ENCODE measurements at regions not wholly inside any gene's neighbourhood (a gene's known extent, or its start where the extent isn't known, plus 50 kb on each side); places are given as distances from the start of the nearest gene placed in this dataset.

DNA sequence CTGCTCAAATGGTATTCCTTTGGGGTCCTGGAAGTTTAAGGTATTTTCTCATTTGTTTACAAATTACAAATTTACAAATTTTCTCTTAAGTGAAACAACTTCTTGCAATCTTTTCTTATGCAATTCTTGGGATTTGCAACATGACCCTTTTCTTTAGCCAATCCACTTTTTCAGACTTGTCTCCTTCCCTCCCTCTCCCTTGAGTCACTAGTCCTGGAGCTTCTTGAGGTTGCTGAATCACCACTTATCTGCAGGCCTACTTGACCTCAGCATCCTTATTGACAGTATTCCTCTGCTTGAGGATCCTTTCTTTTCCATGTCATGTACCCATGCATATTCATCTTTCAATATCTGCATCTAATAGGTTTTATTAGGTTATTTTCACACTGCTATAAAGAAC is 302.8 kb upstream of the ADAMTS5 start:
- Histone ChIP-seq H3K4me1 (no peaks in the 10 kb centered on the region), H3K27ac (peak overlapping the region; percentile 32), H3K36me3 (no peaks in the 10 kb centered on the region), H3K9me3 (no peaks in the 10 kb centered on the region), H3K4me3 (no peak overlapping the region), H3K27me3 (no peaks in the 10 kb centered on the region)
- TF ChIP-seq POLR2A (IDR thresholded peaks at IDR 0.05) (no peak), POLR2AphosphoS5 (IDR thresholded peaks at IDR 0.05) (no peak), EP300 (IDR thresholded peaks at IDR 0.05) (no peak)
- TF ChIP-seq, protein P1, sequence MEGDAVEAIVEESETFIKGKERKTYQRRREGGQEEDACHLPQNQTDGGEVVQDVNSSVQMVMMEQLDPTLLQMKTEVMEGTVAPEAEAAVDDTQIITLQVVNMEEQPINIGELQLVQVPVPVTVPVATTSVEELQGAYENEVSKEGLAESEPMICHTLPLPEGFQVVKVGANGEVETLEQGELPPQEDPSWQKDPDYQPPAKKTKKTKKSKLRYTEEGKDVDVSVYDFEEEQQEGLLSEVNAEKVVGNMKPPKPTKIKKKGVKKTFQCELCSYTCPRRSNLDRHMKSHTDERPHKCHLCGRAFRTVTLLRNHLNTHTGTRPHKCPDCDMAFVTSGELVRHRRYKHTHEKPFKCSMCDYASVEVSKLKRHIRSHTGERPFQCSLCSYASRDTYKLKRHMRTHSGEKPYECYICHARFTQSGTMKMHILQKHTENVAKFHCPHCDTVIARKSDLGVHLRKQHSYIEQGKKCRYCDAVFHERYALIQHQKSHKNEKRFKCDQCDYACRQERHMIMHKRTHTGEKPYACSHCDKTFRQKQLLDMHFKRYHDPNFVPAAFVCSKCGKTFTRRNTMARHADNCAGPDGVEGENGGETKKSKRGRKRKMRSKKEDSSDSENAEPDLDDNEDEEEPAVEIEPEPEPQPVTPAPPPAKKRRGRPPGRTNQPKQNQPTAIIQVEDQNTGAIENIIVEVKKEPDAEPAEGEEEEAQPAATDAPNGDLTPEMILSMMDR (IDR thresholded peaks at IDR 0.05) = no peak
- no peak for DNase-seq (ENCODE audit: low spot score in 2 of 2)

DNA sequence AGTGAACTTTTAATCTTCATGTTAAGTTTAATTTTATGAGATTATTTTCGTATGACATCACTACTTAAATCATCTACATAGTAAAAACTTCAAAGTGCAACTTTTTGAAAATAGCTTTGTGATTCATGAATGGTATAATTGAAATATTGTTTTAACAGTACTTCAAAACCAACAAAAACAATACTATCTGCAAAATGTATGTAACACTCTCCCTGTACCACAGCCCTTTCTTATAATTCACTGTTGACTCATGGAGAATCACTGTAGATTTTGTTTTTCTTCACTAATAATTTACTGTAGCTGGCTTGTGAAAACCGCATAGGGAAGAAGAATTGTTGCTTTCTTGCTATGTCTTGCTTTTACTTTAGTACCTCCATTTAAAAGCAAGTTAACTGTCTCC is 301.4 kb upstream of the ADAMTS5 start:
- Histone ChIP-seq H3K27ac (no peak overlapping the region), H3K36me3 (no peaks in the 10 kb centered on the region), H3K9me3 (no peaks in the 10 kb centered on the region), H3K4me1 (no peaks in the 10 kb centered on the region), H3K27me3 (no peaks in the 10 kb centered on the region), H3K4me3 (no peak overlapping the region)
- DNase-seq (ENCODE audit: low spot score in 2 of 2) = no peak
- no peak for TF ChIP-seq EP300 (IDR thresholded peaks at IDR 0.05)
- no peak for TF ChIP-seq POLR2AphosphoS5 (IDR thresholded peaks at IDR 0.05)
- 39% methylated on average over 2 of the region's 2 CpGs for WGBS

DNA sequence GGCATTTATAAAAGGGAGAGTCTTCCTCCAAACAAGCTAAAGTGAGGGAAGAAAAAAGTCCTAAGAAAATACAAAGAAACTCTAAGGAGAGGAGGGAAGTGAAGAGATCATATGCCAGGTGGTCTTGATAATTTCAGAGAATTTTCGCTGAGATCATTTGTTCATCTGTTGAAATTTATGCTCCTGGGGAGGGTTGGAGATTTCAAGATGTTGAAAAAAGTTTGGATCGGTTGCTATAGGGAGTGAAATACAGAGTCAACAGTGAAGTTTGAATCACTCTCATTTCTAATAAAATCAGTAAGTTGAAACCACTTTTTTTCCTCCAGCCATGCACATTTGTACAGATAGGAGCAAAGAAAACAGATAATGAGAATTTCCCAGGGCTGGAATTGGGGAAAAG is 299.1 kb upstream of the ADAMTS5 start:
- Histone ChIP-seq H3K9me3 (no peaks in the 10 kb centered on the region), H3K36me3 (no peaks in the 10 kb centered on the region), H3K4me1 (no peaks in the 10 kb centered on the region), H3K4me3 (no peak overlapping the region), H3K27me3 (no peaks in the 10 kb centered on the region), H3K27ac (no peak overlapping the region)
- WGBS = 52% methylated on average over 2 of the region's 2 CpGs
- DNase-seq (ENCODE audit: low spot score in 2 of 2) = no peak
- TF ChIP-seq EP300 (IDR thresholded peaks at IDR 0.05) = no peak
- no peak for TF ChIP-seq POLR2AphosphoS5 (IDR thresholded peaks at IDR 0.05)
- TF ChIP-seq, protein P1 (IDR thresholded peaks at IDR 0.05) = no peak
- no peak for TF ChIP-seq POLR2A (IDR thresholded peaks at IDR 0.05)

DNA sequence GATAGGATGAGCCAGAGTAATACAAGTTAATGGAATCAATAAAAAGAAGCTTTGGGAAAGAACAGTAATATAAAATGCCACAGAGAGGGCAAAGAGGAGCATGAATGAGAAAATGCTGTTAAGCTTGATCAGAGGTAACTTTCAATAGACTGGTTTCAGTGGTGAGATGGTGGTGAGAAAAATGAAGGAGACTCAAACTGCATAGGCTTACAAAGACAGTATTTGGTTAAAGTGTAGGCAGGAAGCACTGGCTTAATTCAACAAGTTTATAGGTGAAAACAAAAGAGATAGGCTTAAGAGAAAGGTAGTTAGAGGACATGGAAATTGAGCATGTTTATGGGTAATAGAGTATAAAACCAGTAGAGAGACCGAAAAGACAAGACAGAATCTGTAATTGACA is 298.6 kb upstream of the ADAMTS5 start:
- Histone ChIP-seq H3K36me3 (no peaks in the 10 kb centered on the region), H3K9me3 (no peaks in the 10 kb centered on the region), H3K4me1 (no peaks in the 10 kb centered on the region), H3K27ac (no peak overlapping the region), H3K27me3 (no peaks in the 10 kb centered on the region), H3K4me3 (no peak overlapping the region)
- TF ChIP-seq POLR2A (IDR thresholded peaks at IDR 0.05) = no peak
- TF ChIP-seq, protein P1 (IDR thresholded peaks at IDR 0.05) = no peak
- TF ChIP-seq EP300 (IDR thresholded peaks at IDR 0.05) = no peak
- no peak for TF ChIP-seq POLR2AphosphoS5 (IDR thresholded peaks at IDR 0.05)
- no peak for DNase-seq (ENCODE audit: low spot score in 2 of 2)
- WGBS = 84% methylated on average over 1 of the region's 1 CpG

DNA sequence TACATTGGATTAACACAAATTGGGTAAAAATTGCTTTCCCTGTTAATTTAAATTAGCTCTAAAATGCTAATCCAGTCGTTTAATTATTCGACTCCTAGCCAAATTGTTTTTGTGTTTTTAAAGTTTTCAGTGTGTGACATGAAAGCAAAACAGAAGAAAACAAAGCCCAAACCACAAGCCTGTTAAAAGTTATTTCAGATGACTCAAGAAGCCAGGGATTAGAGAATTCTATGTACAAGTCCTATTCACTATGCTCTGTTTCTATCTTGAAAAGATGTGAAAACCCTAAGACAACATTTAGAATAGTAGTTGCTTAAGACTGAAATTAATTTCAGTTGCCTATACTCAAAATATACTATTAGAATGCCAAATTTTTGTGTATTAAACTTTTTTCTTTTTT is 294.8 kb upstream of the ADAMTS5 start:
- no peaks in the 10 kb centered on the region for H3K27me3 ChIP-seq
- H3K9me3 ChIP-seq = no peaks in the 10 kb centered on the region
- H3K36me3 ChIP-seq = no peaks in the 10 kb centered on the region
- H3K4me1 ChIP-seq = no peaks in the 10 kb centered on the region
- H3K27ac ChIP-seq = no peak overlapping the region
- TF ChIP-seq POLR2AphosphoS5 (IDR thresholded peaks at IDR 0.05) (no peak), POLR2A (IDR thresholded peaks at IDR 0.05) (no peak), EP300 (IDR thresholded peaks at IDR 0.05) (no peak)
- TF ChIP-seq, protein P1 (IDR thresholded peaks at IDR 0.05) = no peak
- 68% methylated on average over 2 of the region's 2 CpGs for WGBS
- DNase-seq (ENCODE audit: low spot score in 2 of 2) = no peak
- no peak overlapping the region for H3K4me3 ChIP-seq

DNA sequence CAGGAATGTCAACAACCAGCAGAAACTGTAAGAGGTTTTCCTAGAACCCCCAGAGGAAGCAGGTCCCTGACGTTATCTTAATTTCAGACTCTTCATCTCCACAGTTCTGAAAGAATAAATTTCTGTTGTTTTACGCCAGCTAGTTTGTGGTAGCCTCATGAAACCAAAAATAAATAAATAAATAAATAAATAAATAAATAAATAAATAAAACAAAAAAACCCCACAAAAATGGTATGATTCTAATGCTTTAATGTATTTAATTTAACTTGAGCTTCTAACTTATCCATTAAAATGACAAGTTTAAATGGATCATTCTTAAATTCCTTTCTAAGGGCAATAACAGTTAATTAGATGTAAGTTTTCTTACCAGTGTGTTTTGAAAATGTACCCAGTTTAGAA is 293.8 kb upstream of the ADAMTS5 start:
- Histone ChIP-seq H3K4me1 (no peaks in the 10 kb centered on the region), H3K4me3 (no peak overlapping the region), H3K9me3 (no peaks in the 10 kb centered on the region), H3K27me3 (no peaks in the 10 kb centered on the region), H3K27ac (no peak overlapping the region), H3K36me3 (no peaks in the 10 kb centered on the region)
- 85% methylated on average over 2 of the region's 2 CpGs for WGBS
- TF ChIP-seq EP300 (IDR thresholded peaks at IDR 0.05) = no peak
- TF ChIP-seq POLR2A (IDR thresholded peaks at IDR 0.05) = no peak
- TF ChIP-seq POLR2AphosphoS5 (IDR thresholded peaks at IDR 0.05) = no peak
- DNase-seq (ENCODE audit: low spot score in 2 of 2) = no peak

All from suprapubic skin (tissue), 4 donors.